Suprapubic skin (tissue), 4 donors: ENCODE measurements at regions not wholly inside any gene's neighbourhood (a gene's known extent, or its start where the extent isn't known, plus 50 kb on each side); places are given as distances from the start of the nearest gene placed in this dataset.

Source experiments
- EP300 ChIP-seq: sonication (generic); formaldehyde crosslinking; IDR thresholded peaks from one replicate; pipeline ENCODE4 v1.6.1; 2017; ENCODE audit warnings: antibody characterized with exemption
- POLR2A ChIP-seq, 2 donors: fragments of 450-650 bp; IDR thresholded peaks; one replicate each; pipeline ENCODE4 v1.6.1; 2017; ENCODE audit warnings: antibody characterized with exemption in 2 of 2, mild to moderate bottlenecking in 2 of 2, moderate library complexity in 2 of 2
- POLR2AphosphoS5 ChIP-seq, 3 donors: sonication (generic); formaldehyde crosslinking; IDR thresholded peaks; one replicate each; pipeline ENCODE4 v1.6.1; 2017; ENCODE audit warnings: antibody characterized with exemption in 3 of 3

DNA sequence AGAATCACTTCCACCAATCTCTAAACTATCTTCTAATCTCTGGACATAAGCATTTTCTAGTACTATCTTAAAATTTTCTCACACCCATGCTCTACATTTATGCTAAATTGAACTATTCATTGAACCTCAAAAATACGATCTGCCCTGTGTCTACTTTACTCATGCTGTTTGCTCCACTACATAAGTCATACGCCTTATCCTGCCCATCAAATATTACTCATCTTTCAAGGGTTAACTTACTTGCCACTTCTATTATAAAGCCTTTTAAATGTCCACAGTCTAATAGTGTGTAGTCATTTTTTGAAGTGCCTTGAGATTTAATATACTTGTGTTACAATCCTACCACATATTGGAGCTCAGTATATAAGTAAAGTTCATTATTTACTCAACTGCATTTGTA is 727.7 kb upstream of the SLIT2 start:
- TF ChIP-seq EP300 (no peak), POLR2AphosphoS5 (IDR thresholded peaks at IDR 0.05) (no peak), POLR2A (IDR thresholded peaks at IDR 0.05) (no peak)
